SK-N-SH (cell line): ENCODE measurements at regions not wholly inside any gene's neighbourhood (a gene's known extent, or its start where the extent isn't known, plus 50 kb on each side); places are given as distances from the start of the nearest gene placed in this dataset.

Source experiments
- CTCF ChIA-PET: fragments of 300-600, 350-600 bp; formaldehyde crosslinking; extraction: SDS; loops from one replicate; lab custom pipeline; 2021; lab: Yijun Ruan, JAX
- POLR2A ChIA-PET: fragments of 350-600 bp; sonication (Branson Sonifier 250); formaldehyde crosslinking; extraction: SDS; loops from one replicate; lab custom pipeline; 2020; ENCODE audit warnings: antibody characterized with exemption, inconsistent platforms; lab: Yijun Ruan, JAX
- DNase-seq: peaks from one replicate; pipeline ENCODE4 v3.0.0; 2012
- H2AFZ ChIP-seq: fragments of 200-600 bp; sonication (generic); 2 replicates; pipeline ENCODE4 v1.8.1; 2016; ENCODE audit warnings: antibody characterized with exemption, mild to moderate bottlenecking, low read depth
- H3F3A ChIP-seq: fragments of 200-600 bp; sonication (generic); replicated peaks from 2 replicates; pipeline ENCODE3; 2016; ENCODE audit warnings: antibody characterized with exemption, mild to moderate bottlenecking; ENCODE audit not compliant: insufficient read depth
- H3K27ac ChIP-seq, 2 experiments: fragments of 200-500 bp in 1 of 2; fragments of 200-600 bp in 1 of 2; sonication (Bioruptor generic) in 1 of 2; sonication (generic), shearing (Covaris generic) in 1 of 2; 2 replicates each; pipeline versions ENCODE4 v1.5.1 to v1.6.1; 2014 to 2016; ENCODE audit warnings: low read depth in 2 of 2, inconsistent platforms in 1 of 2, low read length in 1 of 2, mild to moderate bottlenecking in 1 of 2, mixed read lengths in 1 of 2
- H3K27me3 ChIP-seq: fragments of 200-600 bp; sonication (generic), shearing (Covaris generic); 2 replicates; pipeline ENCODE4 v1.6.1; 2016; ENCODE audit warnings: mixed run types; ENCODE audit not compliant: insufficient read depth
- H3K36me3 ChIP-seq, 2 experiments: fragments of 200-500 bp in 1 of 2; fragments of 200-600 bp in 1 of 2; sonication (Bioruptor generic) in 1 of 2; sonication (generic) in 1 of 2; replicated peaks in 1 of 2; 2 replicates each; pipeline versions ENCODE3 to v1.5.1; 2014 to 2016; ENCODE audit warnings: low read length in 1 of 2, mild to moderate bottlenecking in 1 of 2; ENCODE audit not compliant: insufficient read depth in 2 of 2, control insufficient read depth in 1 of 2
- H3K4me1 ChIP-seq, 2 experiments: fragments of 200-500 bp in 1 of 2; fragments of 200-600 bp in 1 of 2; sonication (Bioruptor generic) in 1 of 2; sonication (generic), shearing (Covaris generic) in 1 of 2; 2 replicates each; pipeline versions ENCODE4 v1.5.1 to v1.6.1; 2014 to 2016; ENCODE audit warnings: low read depth in 1 of 2, low read length in 1 of 2, mixed run types in 1 of 2; ENCODE audit not compliant: insufficient read depth in 2 of 2, control insufficient read depth in 1 of 2
- H3K4me2 ChIP-seq: fragments of 200-600 bp; sonication (generic), shearing (Covaris generic); 2 replicates; pipeline ENCODE4 v1.6.1; 2017; ENCODE audit warnings: mixed run types
- H3K4me3 ChIP-seq, 2 experiments: fragments of 200-500 bp in 1 of 2; fragments of 200-600 bp in 1 of 2; sonication (Bioruptor generic) in 1 of 2; sonication (generic), shearing (Covaris generic) in 1 of 2; 2 replicates each; pipeline versions ENCODE4 v1.5.1 to v1.8.1; 2014 to 2016; ENCODE audit warnings: low read depth in 2 of 2, inconsistent platforms in 1 of 2, low read length in 1 of 2, mild to moderate bottlenecking in 1 of 2, mixed read lengths in 1 of 2, moderate library complexity in 1 of 2
- H3K79me2 ChIP-seq: fragments of 200-600 bp; sonication (generic); 2 replicates; pipeline ENCODE4 v1.8.1; 2017; ENCODE audit warnings: mild to moderate bottlenecking; ENCODE audit not compliant: insufficient read depth
- H3K9ac ChIP-seq: fragments of 200-600 bp; sonication (generic); 2 replicates; pipeline ENCODE4 v1.6.1; 2017; ENCODE audit warnings: mixed run types
- H3K9me2 ChIP-seq: fragments of 200-600 bp; sonication (generic); 2 replicates; pipeline ENCODE4 v1.6.1; 2017; ENCODE audit warnings: mixed run types
- H3K9me3 ChIP-seq: fragments of 200-600 bp; sonication (generic); 2 replicates; pipeline ENCODE4 v1.6.1; 2017; ENCODE audit warnings: mixed run types, mild to moderate bottlenecking, moderate library complexity
- H4K20me1 ChIP-seq: fragments of 200-600 bp; sonication (generic); 2 replicates; pipeline ENCODE4 v1.6.1; 2017; ENCODE audit warnings: mild to moderate bottlenecking, mixed run types; ENCODE audit not compliant: insufficient read depth
- CHD2 ChIP-seq: fragments of 150-350 bp; IDR thresholded peaks from 2 replicates; pipeline ENCODE4 v1.6.1; 2018; ENCODE audit warnings: low read length; ENCODE audit not compliant: partially characterized antibody
- ELF1 ChIP-seq: IDR thresholded peaks from 2 replicates; pipeline ENCODE4 v1.4.0; 2012
- GATA2 ChIP-seq: sonication (generic); formaldehyde crosslinking; IDR thresholded peaks from 2 replicates; pipeline ENCODE4 v1.5.0; 2020; ENCODE audit warnings: mild to moderate bottlenecking, missing genetic modification reagents
- NFIC ChIP-seq: IDR thresholded peaks from 2 replicates; pipeline ENCODE4 v1.4.0; 2012; ENCODE audit warnings: borderline replicate concordance
- SMC3 ChIP-seq: IDR thresholded peaks from 2 replicates; pipeline ENCODE4 v1.6.1; 2012; ENCODE audit warnings: low read depth, low read length, improper control_type of control experiment
- TEAD4 ChIP-seq: IDR thresholded peaks from 2 replicates; pipeline ENCODE4 v1.4.0; 2012; ENCODE audit warnings: mild to moderate bottlenecking, borderline replicate concordance; ENCODE audit not compliant: insufficient read depth
- USF1 ChIP-seq: IDR thresholded peaks from 2 replicates; pipeline ENCODE4 v1.4.0; 2012; ENCODE audit warnings: low read depth, borderline replicate concordance
- USF2 ChIP-seq: fragments of 150-350 bp; IDR thresholded peaks from 2 replicates; pipeline ENCODE4 v1.6.1; 2017; ENCODE audit warnings: antibody characterized with exemption, low read length, low read depth, borderline replicate concordance
- WGBS: methylation state at CpG from one replicate; pipeline ENCODE4 v1.1.6; 2017; ENCODE audit warnings: low lambda C conversion rate; 5-methylcytosine and 5-hydroxymethylcytosine counted together
- TF ChIP-seq, protein P1 (sequence below): fragments of 200-600 bp; sonication (generic); IDR thresholded peaks from 2 replicates; pipeline ENCODE4 v1.6.1; 2017; ENCODE audit warnings: antibody characterized with exemption, mild to moderate bottlenecking, moderate library complexity

DNA sequence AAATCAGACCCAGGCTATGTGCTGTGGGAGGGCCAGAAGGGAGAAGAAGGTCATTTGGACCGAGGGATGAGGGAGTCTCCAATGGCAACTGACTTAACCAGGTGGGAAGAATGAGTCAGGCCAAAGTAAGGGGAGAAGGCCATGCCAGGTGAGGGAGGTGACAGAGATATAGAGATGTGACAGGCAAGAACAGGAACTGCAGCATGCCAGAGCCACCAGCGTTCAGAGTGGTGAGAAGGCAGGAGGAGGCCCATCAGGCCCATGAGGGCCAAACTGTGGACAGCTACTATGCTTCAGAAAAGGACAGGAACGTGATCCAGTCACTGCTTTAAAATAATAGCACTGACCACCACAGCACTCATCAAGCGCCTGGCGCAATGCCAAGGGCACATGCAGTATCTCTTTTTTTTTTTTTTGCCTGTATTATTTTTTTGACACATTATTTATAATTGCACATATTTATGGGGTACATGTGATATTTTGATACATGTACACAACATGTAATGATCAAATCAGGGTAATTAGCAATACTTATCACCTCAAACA lies 154.3 kb upstream of the IGF1R start:
- no peak overlapping the region for H3K4me3 ChIP-seq
- TF ChIP-seq SMC3 (no peak), USF1 (no peak), NFIC (no peak), TEAD4 (no peak), USF2 (no peak), CHD2 (no peak)
- no peaks in the 10 kb centered on the region for H3K9me3 ChIP-seq
- H3K9ac ChIP-seq = no peak overlapping the region
- no peaks in the 10 kb centered on the region for H4K20me1 ChIP-seq
- no peaks in the 10 kb centered on the region for H3K4me1 ChIP-seq
- H3K27me3 ChIP-seq = no peaks in the 10 kb centered on the region
- no peak overlapping the region for H2AFZ ChIP-seq
- no peak overlapping the region for H3K27ac ChIP-seq
- WGBS = 48% methylated on average over 5 of the region's 5 CpGs
- no peaks in the 10 kb centered on the region for H3K9me2 ChIP-seq
- H3K36me3 ChIP-seq = no peaks in the 10 kb centered on the region
- CTCF ChIA-PET = no interaction called here
- H3F3A ChIP-seq = no peaks in the 10 kb centered on the region
- H3K4me2 ChIP-seq = no peak overlapping the region
- no peaks in the 10 kb centered on the region for H3K79me2 ChIP-seq
- no peak for DNase-seq
- POLR2A ChIA-PET = no interaction called here

GRCh38 chr15:98501192-98501591 lies 147.1 kb upstream of the IGF1R start:
- Histone ChIP-seq H3K4me2 (no peak overlapping the region), H3K4me1 (no peaks in the 10 kb centered on the region; a peak in 1 of 4 replicates), H3K27me3 (peaks cover 6% of the 10 kb centered on the region; the same call in 1 of the 2 replicates), H3K4me3 (no peak overlapping the region), H3K9me3 (no peaks in the 10 kb centered on the region; the same call in 1 of the 2 replicates), H3K36me3 (no peaks in the 10 kb centered on the region), H3K9ac (no peak overlapping the region), H2AFZ (no peak overlapping the region), H3K9me2 (no peaks in the 10 kb centered on the region), H4K20me1 (no peaks in the 10 kb centered on the region), H3F3A (no peaks in the 10 kb centered on the region), H3K27ac (no peak overlapping the region), H3K79me2 (no peaks in the 10 kb centered on the region)
- POLR2A ChIA-PET = no interaction called here
- CTCF ChIA-PET = interaction anchor here (0.6 to 2.7 kb wide), 5 partner anchors 18 to 576 kb away, joined by 3 to 12 read pairs (median 5); no protein-coding TSS in a partner anchor
- DNase-seq = no peak
- 0% methylated on average over 1 of the region's 1 CpG for WGBS
- TF ChIP-seq, protein P1, sequence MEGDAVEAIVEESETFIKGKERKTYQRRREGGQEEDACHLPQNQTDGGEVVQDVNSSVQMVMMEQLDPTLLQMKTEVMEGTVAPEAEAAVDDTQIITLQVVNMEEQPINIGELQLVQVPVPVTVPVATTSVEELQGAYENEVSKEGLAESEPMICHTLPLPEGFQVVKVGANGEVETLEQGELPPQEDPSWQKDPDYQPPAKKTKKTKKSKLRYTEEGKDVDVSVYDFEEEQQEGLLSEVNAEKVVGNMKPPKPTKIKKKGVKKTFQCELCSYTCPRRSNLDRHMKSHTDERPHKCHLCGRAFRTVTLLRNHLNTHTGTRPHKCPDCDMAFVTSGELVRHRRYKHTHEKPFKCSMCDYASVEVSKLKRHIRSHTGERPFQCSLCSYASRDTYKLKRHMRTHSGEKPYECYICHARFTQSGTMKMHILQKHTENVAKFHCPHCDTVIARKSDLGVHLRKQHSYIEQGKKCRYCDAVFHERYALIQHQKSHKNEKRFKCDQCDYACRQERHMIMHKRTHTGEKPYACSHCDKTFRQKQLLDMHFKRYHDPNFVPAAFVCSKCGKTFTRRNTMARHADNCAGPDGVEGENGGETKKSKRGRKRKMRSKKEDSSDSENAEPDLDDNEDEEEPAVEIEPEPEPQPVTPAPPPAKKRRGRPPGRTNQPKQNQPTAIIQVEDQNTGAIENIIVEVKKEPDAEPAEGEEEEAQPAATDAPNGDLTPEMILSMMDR = no peak
- TF ChIP-seq GATA2 (CRISPR knock-in tag) (no peak), ELF1 (no peak)
